ENCODE measurements at regions not wholly inside any gene's neighbourhood (a gene's known extent, or its start where the extent isn't known, plus 50 kb on each side); places are given as distances from the start of the nearest gene placed in this dataset.

DNA sequence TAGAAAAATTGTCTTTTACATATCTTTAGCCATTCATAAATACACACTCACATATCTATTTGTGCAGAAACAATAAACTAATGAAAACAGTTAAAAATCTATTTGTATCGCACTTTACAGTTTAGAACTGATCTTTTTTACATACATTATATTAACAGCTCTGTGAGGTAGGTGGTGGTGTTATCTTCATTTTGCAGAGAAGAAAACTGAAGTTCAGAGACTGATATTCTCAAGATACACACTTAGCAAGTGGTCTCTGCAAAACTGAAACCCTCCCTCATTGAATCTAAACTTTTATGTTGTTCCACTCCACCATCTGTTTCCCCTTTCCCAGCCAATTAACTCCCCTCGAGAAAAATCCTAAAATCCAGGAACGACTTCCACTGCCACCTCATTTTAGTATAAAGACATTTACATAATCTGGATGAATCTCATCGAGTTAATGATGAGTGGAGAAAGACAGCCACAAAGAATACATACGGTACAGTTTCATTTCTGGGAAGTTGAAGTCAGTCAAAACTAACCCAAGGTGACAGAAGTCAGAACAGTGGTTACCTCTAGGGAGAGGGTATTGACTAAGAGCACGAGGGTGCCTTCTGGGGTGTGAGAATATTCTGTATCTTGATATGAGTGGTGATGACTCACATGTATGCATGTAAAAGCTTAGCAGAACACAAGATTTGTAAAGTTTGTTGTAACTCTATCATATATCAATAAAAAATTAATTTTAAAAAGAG is 524.2 kb upstream of the TCF4 start:
- TF ChIP-seq RBAK (tag by site-specific recombination; IDR thresholded peaks at IDR 0.05): no peak
- TF ChIP-seq PRDM1 (tag by site-specific recombination; IDR thresholded peaks at IDR 0.05): no peak
- TF ChIP-seq PBX3 (CRISPR knock-in tag; IDR thresholded peaks at IDR 0.05): no peak
- TF ChIP-seq, protein P1, sequence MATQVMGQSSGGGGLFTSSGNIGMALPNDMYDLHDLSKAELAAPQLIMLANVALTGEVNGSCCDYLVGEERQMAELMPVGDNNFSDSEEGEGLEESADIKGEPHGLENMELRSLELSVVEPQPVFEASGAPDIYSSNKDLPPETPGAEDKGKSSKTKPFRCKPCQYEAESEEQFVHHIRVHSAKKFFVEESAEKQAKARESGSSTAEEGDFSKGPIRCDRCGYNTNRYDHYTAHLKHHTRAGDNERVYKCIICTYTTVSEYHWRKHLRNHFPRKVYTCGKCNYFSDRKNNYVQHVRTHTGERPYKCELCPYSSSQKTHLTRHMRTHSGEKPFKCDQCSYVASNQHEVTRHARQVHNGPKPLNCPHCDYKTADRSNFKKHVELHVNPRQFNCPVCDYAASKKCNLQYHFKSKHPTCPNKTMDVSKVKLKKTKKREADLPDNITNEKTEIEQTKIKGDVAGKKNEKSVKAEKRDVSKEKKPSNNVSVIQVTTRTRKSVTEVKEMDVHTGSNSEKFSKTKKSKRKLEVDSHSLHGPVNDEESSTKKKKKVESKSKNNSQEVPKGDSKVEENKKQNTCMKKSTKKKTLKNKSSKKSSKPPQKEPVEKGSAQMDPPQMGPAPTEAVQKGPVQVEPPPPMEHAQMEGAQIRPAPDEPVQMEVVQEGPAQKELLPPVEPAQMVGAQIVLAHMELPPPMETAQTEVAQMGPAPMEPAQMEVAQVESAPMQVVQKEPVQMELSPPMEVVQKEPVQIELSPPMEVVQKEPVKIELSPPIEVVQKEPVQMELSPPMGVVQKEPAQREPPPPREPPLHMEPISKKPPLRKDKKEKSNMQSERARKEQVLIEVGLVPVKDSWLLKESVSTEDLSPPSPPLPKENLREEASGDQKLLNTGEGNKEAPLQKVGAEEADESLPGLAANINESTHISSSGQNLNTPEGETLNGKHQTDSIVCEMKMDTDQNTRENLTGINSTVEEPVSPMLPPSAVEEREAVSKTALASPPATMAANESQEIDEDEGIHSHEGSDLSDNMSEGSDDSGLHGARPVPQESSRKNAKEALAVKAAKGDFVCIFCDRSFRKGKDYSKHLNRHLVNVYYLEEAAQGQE (tag by site-specific recombination; IDR thresholded peaks at IDR 0.05): no peak
- TF ChIP-seq ZNF175 (tag by site-specific recombination; IDR thresholded peaks at IDR 0.05): no peak
- TF ChIP-seq ZIC2 (tag by site-specific recombination; IDR thresholded peaks at IDR 0.05): no peak
- TF ChIP-seq CTCF (tag by site-specific recombination; IDR thresholded peaks at IDR 0.05): no peak
- TF ChIP-seq ZNF624 (tag by site-specific recombination; IDR thresholded peaks at IDR 0.05): no peak
- no peak for TF ChIP-seq ZNF768 (tag by site-specific recombination; IDR thresholded peaks at IDR 0.05)
- TF ChIP-seq SP3 (tag by site-specific recombination; IDR thresholded peaks at IDR 0.05): no peak
- TF ChIP-seq ZNF138 (tag by site-specific recombination; IDR thresholded peaks at IDR 0.05; ENCODE audit: borderline replicate concordance): no peak
- TF ChIP-seq, protein P2, sequence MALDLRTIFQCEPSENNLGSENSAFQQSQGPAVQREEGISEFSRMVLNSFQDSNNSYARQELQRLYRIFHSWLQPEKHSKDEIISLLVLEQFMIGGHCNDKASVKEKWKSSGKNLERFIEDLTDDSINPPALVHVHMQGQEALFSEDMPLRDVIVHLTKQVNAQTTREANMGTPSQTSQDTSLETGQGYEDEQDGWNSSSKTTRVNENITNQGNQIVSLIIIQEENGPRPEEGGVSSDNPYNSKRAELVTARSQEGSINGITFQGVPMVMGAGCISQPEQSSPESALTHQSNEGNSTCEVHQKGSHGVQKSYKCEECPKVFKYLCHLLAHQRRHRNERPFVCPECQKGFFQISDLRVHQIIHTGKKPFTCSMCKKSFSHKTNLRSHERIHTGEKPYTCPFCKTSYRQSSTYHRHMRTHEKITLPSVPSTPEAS (tag by site-specific recombination; IDR thresholded peaks at IDR 0.05): no peak
- no peak for TF ChIP-seq ZNF157 (tag by site-specific recombination; IDR thresholded peaks at IDR 0.05)
